A673 (cell line): ENCODE measurements at regions not wholly inside any gene's neighbourhood (a gene's known extent, or its start where the extent isn't known, plus 50 kb on each side); places are given as distances from the start of the nearest gene placed in this dataset.

Experiments
- BruUV-seq: library from RNA; stranded (reverse); fragments of 400-500 nt; replicated peaks from 2 replicates; lab custom pipeline; 2021; lab: Mats Ljungman, UMichigan
- CTCF ChIA-PET: fragments of 300-600 bp; sonication (Branson Sonifier 250); formaldehyde crosslinking; loops from one replicate; lab custom pipeline; 2022; ENCODE audit warnings: antibody characterized with exemption; lab: Charles Lee
- POLR2A ChIA-PET: fragments of 300-600 bp; sonication (Branson Sonifier 250); formaldehyde crosslinking; loops from one replicate; lab custom pipeline; 2022; ENCODE audit warnings: antibody characterized with exemption; ENCODE audit not compliant: low non-redundant PET; lab: Charles Lee
- DNase-seq: peaks from one replicate; pipeline ENCODE4 v3.0.0-alpha.2; 2015; ENCODE audit warnings: low spot score
- H3K27ac ChIP-seq: fragments of 200-600 bp; sonication (generic); 2 replicates; pipeline ENCODE4 v1.5.1; 2016; ENCODE audit warnings: mixed run types, low read depth, mild to moderate bottlenecking, mixed read lengths, antibody characterized with exemption, low read length; ENCODE audit not compliant: poor library complexity, severe bottlenecking
- H3K27me3 ChIP-seq: fragments of 200-600 bp; sonication (generic); replicated peaks from 2 replicates; pipeline ENCODE4 v1.6.1; 2017; ENCODE audit warnings: mixed run types, low read depth, mild to moderate bottlenecking, mixed read lengths, antibody characterized with exemption, low read length; ENCODE audit not compliant: insufficient read depth, poor library complexity
- H3K36me3 ChIP-seq: fragments of 200-600 bp; sonication (generic); 2 replicates; pipeline ENCODE4 v1.6.1; 2016; ENCODE audit warnings: mixed run types, mild to moderate bottlenecking, mixed read lengths, antibody characterized with exemption, low read length; ENCODE audit not compliant: insufficient read depth, poor library complexity, severe bottlenecking
- H3K4me1 ChIP-seq: fragments of 200-600 bp; sonication (generic); 2 replicates; pipeline ENCODE4 v1.6.1; 2017; ENCODE audit warnings: mixed run types, mild to moderate bottlenecking, mixed read lengths, antibody characterized with exemption, low read length; ENCODE audit not compliant: insufficient read depth, poor library complexity, severe bottlenecking
- H3K4me3 ChIP-seq: fragments of 200-600 bp; sonication (generic); 2 replicates; pipeline ENCODE4 v1.5.1; 2016; ENCODE audit warnings: low read depth, mixed run types, mild to moderate bottlenecking, mixed read lengths, low read length; ENCODE audit not compliant: poor library complexity, severe bottlenecking
- H3K9me3 ChIP-seq: fragments of 200-600 bp; sonication (generic); 2 replicates; pipeline ENCODE4 v1.6.1; 2016; ENCODE audit warnings: mixed run types, low read depth, mild to moderate bottlenecking, mixed read lengths, antibody characterized with exemption, low read length; ENCODE audit not compliant: poor library complexity, severe bottlenecking
- EZH2 ChIP-seq: fragments of 200-600 bp; sonication (generic); IDR thresholded peaks from 2 replicates; pipeline ENCODE4 v1.6.1; 2017; ENCODE audit warnings: borderline replicate concordance, low read depth, mild to moderate bottlenecking, mixed read lengths, antibody characterized with exemption, low read length; ENCODE audit not compliant: poor library complexity, severe bottlenecking
- intact Hi-C: fragments of 100-400 bp; cut with micrococcal nuclease; formaldehyde crosslinking; loops from one replicate; pipeline ENCODE4 v1.10.0; 2022; ENCODE audit not compliant: unreplicated experiment
- TF ChIP-seq, protein P1 (sequence below): fragments of 300-800, 200-600 bp; sonication (generic); conservative IDR thresholded peaks from 2 replicates; pipeline ENCODE4 v1.5.1; 2017; ENCODE audit warnings: low read depth, mild to moderate bottlenecking, antibody characterized with exemption, low read length, moderate library complexity, mixed read lengths

DNA sequence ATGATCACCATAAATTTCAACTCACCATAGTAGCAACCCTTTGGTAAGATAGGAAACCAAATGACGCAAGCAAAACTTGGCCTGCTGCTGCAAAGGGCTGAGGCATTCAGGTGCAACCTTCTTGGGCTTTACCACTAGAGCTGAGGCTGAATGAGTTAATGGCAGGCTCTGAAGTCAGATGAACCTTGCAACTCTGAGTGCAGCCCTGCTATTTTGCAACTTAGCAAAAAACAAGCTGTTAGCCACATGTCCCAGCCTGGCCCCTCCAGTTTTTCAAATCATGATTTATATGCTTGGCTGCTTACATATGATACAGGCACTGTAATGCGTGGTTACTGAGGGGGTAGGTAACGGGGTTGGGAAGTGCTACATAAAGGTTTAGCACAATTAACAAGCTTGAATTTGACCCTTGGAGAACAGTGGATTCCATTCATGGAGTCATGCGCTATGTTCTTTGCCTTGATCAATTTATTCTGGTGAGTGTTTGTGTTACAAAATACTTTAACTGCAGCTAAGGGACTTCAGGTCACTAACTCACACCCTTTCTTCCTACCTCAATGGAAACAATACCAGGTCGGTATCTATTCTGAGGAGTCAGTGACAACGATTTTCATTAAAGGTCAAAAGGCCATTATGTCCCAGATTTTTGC is 80.5 kb upstream of the PPARGC1A start:
- no peak for DNase-seq
- no peak overlapping the region for H3K27ac ChIP-seq
- H3K4me3 ChIP-seq, result no peak overlapping the region
- H3K9me3 ChIP-seq, result no peaks in the 10 kb centered on the region
- intact Hi-C loops, result no loop called here
- CTCF ChIA-PET, result no interaction called here
- no peaks in the 10 kb centered on the region for H3K36me3 ChIP-seq
- no TSS peak for BruUV-seq
- peaks cover 4% of the 10 kb centered on the region for H3K27me3 ChIP-seq
- no peak for TF ChIP-seq EZH2
- TF ChIP-seq, protein P1, sequence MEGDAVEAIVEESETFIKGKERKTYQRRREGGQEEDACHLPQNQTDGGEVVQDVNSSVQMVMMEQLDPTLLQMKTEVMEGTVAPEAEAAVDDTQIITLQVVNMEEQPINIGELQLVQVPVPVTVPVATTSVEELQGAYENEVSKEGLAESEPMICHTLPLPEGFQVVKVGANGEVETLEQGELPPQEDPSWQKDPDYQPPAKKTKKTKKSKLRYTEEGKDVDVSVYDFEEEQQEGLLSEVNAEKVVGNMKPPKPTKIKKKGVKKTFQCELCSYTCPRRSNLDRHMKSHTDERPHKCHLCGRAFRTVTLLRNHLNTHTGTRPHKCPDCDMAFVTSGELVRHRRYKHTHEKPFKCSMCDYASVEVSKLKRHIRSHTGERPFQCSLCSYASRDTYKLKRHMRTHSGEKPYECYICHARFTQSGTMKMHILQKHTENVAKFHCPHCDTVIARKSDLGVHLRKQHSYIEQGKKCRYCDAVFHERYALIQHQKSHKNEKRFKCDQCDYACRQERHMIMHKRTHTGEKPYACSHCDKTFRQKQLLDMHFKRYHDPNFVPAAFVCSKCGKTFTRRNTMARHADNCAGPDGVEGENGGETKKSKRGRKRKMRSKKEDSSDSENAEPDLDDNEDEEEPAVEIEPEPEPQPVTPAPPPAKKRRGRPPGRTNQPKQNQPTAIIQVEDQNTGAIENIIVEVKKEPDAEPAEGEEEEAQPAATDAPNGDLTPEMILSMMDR, result no peak
- no peaks in the 10 kb centered on the region for H3K4me1 ChIP-seq
- POLR2A ChIA-PET, result no interaction called here

DNA sequence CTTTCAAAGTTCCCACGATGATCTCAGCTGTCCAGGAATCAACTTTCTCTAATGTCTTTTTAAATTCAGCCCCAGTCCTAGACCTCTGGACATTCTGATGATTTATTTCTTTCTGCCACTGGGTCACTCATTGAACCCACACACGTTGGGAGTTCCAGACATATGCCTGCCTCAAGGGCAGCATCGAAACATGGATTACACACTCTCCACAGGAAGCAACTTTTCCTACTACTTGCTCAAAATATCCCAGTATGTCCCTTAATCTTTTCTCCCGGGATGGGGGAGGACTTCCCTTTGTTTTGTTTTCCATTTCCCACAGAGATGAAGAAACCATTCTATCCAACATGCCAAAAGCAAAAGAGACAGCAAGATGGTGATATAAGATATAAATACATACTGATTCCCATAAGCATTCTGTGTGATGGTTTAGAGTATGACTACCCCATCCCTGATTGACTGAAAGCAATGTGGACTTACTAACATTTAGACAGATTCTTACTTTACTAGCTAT is 79.8 kb upstream of the PPARGC1A start:
- no peaks in the 10 kb centered on the region for H3K9me3 ChIP-seq
- no peak for DNase-seq
- H3K4me1 ChIP-seq, result no peaks in the 10 kb centered on the region
- TF ChIP-seq EZH2, result no peak
- TF ChIP-seq, protein P1, result no peak
- H3K36me3 ChIP-seq, result no peaks in the 10 kb centered on the region
- H3K27ac ChIP-seq, result no peak overlapping the region
- no peak overlapping the region for H3K4me3 ChIP-seq
- BruUV-seq, result no TSS peak
- POLR2A ChIA-PET, result no interaction called here
- CTCF ChIA-PET, result no interaction called here
- intact Hi-C loops, result no loop called here
- H3K27me3 ChIP-seq, result peaks cover 8% of the 10 kb centered on the region

DNA sequence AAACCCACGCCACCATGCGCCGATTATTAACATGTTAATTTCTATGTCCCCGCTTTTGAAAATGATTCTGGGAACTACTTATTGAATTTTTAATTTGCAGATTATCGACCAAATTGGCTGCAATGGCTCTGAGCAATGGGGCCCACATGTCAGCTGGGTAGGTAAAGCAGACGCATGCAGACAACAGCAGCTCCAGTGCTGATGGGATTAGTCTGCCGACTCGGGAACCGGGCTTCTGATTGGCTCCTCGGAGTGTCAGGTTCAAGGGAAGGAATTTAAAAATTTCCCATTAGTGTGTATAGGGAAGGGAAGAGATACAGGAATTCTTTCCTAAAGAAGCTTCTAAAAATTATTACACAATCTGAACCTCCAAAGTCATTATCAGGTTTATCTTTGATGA is 77.4 kb upstream of the PPARGC1A start:
- peaks cover 8% of the 10 kb centered on the region for H3K27me3 ChIP-seq
- DNase-seq, result no peak
- intact Hi-C loops, result no loop called here
- H3K9me3 ChIP-seq, result no peaks in the 10 kb centered on the region
- H3K36me3 ChIP-seq, result no peaks in the 10 kb centered on the region
- no peak overlapping the region for H3K4me3 ChIP-seq
- ChIA-PET POLR2A (no interaction called here), CTCF (no interaction called here)
- no TSS peak for BruUV-seq
- TF ChIP-seq, protein P1, result no peak
- no peak for TF ChIP-seq EZH2
- no peak overlapping the region for H3K27ac ChIP-seq
- no peaks in the 10 kb centered on the region for H3K4me1 ChIP-seq
